Activated CD8-positive, alpha-beta T cell treated with anti-CD3 and anti-CD28 coated beads for 36 hours (primary cell): ENCODE measurements at regions not wholly inside any gene's neighbourhood (a gene's known extent, or its start where the extent isn't known, plus 50 kb on each side); places are given as distances from the start of the nearest gene placed in this dataset.

ENCODE experiments used
- ATAC-seq: fragments of 200-7000 bp; cut with Tn5 transposase; one replicate; pipeline ENCODE4 v1.10.0; 2021; ENCODE audit warnings: mild to moderate bottlenecking, moderate library complexity
- CTCF ChIA-PET: fragments of 350-600 bp; sonication (Branson Sonifier 250); formaldehyde crosslinking; loops from one replicate; lab custom pipeline; 2021; ENCODE audit warnings: antibody characterized with exemption; lab: Charles Lee
- POLR2A ChIA-PET: fragments of 350-600 bp; sonication (Branson Sonifier 250); formaldehyde crosslinking; loops from one replicate; lab custom pipeline; 2021; ENCODE audit warnings: antibody characterized with exemption; lab: Charles Lee
- DNase-seq: peaks from one replicate; pipeline ENCODE4 v3.0.0-alpha.2; 2020
- H3K27ac Mint-ChIP-seq: one replicate; pipeline ENCODE4 v1.8.0; 2021; ENCODE audit warnings: mild to moderate bottlenecking, mixed read lengths
- H3K27me3 Mint-ChIP-seq: one replicate; pipeline ENCODE4 v1.8.0; 2021; ENCODE audit warnings: mixed read lengths
- H3K36me3 Mint-ChIP-seq: one replicate; pipeline ENCODE4 v1.8.0; 2021; ENCODE audit warnings: low read depth, mixed read lengths
- H3K4me1 Mint-ChIP-seq: one replicate; pipeline ENCODE4 v1.8.0; 2021; ENCODE audit warnings: low read depth, mixed read lengths
- H3K4me3 Mint-ChIP-seq: one replicate; pipeline ENCODE4 v1.8.0; 2021; ENCODE audit warnings: mild to moderate bottlenecking, moderate library complexity, mixed read lengths
- H3K9me3 Mint-ChIP-seq: one replicate; pipeline ENCODE4 v1.8.0; 2021; ENCODE audit warnings: mixed read lengths
- CTCF ChIP-seq: fragments of 200-600 bp; IDR thresholded peaks from one replicate; pipeline ENCODE4 v1.8.0; 2022; ENCODE audit warnings: antibody characterized with exemption, mild to moderate bottlenecking
- intact Hi-C: fragments of 100-400 bp; cut with micrococcal nuclease; formaldehyde crosslinking; loops from one replicate; pipeline ENCODE4 v1.10.0; 2022

DNA sequence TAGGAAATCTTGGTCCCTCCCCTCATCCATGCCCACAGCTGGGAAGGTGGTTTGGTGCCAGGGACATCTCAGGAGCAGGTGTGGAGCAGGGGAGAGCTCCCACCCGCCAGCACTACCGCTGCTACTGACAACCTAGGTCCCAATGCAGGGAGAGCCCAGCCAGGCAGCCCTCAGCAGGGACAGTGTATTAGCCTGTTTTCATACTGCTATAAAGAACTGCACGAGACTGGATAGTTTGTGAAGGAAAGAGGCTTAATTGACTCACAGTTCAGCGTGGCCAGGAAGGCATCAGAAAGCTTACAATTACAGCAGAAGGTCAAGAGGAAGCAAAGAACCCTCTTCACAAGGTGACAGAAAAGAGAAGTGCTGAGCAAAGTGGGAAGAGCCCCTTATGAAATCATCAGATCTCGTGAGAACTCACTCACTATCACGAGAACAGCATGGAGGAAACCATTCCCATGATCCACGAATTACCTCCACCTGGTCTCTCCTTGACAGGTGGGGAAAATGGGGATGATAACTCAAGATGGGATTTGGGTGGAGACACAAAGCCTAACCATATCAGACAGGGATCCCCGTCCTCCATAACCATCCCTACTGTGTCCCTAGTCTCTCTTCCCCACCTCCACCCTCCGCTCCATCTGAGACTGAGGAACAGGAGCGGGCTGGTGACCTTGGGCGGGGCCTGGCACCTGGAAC is 218.6 kb downstream of the TBC1D2B start:
- Mint-ChIP-seq H3K36me3 (no peaks in the 10 kb centered on the region), H3K27me3 (no peaks in the 10 kb centered on the region), H3K9me3 (no peaks in the 10 kb centered on the region), H3K4me3 (no peak overlapping the region), H3K4me1 (no peaks in the 10 kb centered on the region), H3K27ac (no peak overlapping the region)
- intact Hi-C loops = no loop called here
- POLR2A ChIA-PET = no interaction called here
- no peak for DNase-seq
- no peak for TF ChIP-seq CTCF
- CTCF ChIA-PET = no interaction called here
- ATAC-seq = no peak

- POLR2A ChIA-PET = no interaction called here
- TF ChIP-seq CTCF = no peak
- Mint-ChIP-seq H3K27me3 (no peaks in the 10 kb centered on the region), H3K36me3 (no peaks in the 10 kb centered on the region), H3K9me3 (no peaks in the 10 kb centered on the region), H3K4me3 (no peak overlapping the region), H3K4me1 (no peaks in the 10 kb centered on the region), H3K27ac (no peak overlapping the region)
- intact Hi-C loops = no loop called here
- CTCF ChIA-PET = interaction anchor here (1.6 to 1.7 kb wide), 2 partner anchors 11 to 18 kb away, joined by 4 to 5 read pairs; no protein-coding TSS in a partner anchor
- ATAC-seq = no peak
- no peak for DNase-seq
Observed at GRCh38 chr15:77857419-77857818, 220.1 kb downstream of the TBC1D2B start.

GRCh38 chr15:77856705-77857346 is 220.7 kb downstream of the TBC1D2B start:
- no peak for DNase-seq
- H3K4me1 Mint-ChIP-seq = no peaks in the 10 kb centered on the region
- ChIA-PET POLR2A (no interaction called here), CTCF (interaction anchor here (1.6 to 1.7 kb wide), 2 partner anchors 10 to 18 kb away, joined by 4 to 5 read pairs; no protein-coding TSS in a partner anchor)
- H3K4me3 Mint-ChIP-seq = no peak overlapping the region
- ATAC-seq = no peak
- no peak overlapping the region for H3K27ac Mint-ChIP-seq
- H3K27me3 Mint-ChIP-seq = no peaks in the 10 kb centered on the region
- no peaks in the 10 kb centered on the region for H3K9me3 Mint-ChIP-seq
- TF ChIP-seq CTCF = no peak
- intact Hi-C loops = no loop called here
- no peaks in the 10 kb centered on the region for H3K36me3 Mint-ChIP-seq

DNA sequence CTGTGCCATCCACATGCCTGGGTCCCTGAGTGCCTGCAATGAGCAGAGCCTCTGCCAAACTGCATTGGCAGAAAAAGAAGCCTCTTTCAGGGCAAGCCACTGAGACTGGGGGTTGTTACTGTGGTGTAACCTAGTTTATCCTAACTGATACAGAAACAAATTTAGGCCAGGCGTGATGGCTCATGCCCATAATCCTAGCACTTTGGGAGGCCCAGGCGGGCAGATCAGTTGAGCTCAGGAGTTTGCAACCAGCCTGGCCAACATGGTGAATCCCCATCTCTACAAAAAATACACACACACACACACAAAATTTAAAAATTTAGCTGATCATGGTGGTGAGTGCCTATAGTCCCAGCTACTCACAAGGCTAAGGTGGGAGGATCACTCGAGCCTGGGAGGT is 221.6 kb downstream of the TBC1D2B start:
- ChIA-PET POLR2A (no interaction called here), CTCF (interaction anchor here (1.7 kb wide), 1 partner anchor 19 kb away, joined by 4 read pairs; no protein-coding TSS in a partner anchor)
- peaks cover 1% of the 10 kb centered on the region for H3K27me3 Mint-ChIP-seq
- H3K9me3 Mint-ChIP-seq = no peaks in the 10 kb centered on the region
- ATAC-seq (no peak), DNase-seq (no peak)
- H3K27ac Mint-ChIP-seq = no peak overlapping the region
- no peaks in the 10 kb centered on the region for H3K36me3 Mint-ChIP-seq
- intact Hi-C loops = no loop called here
- H3K4me1 Mint-ChIP-seq = no peaks in the 10 kb centered on the region
- no peak overlapping the region for H3K4me3 Mint-ChIP-seq
- TF ChIP-seq CTCF = no peak

- intact Hi-C loops = no loop called here
- CTCF ChIA-PET = interaction anchor here (0.9 kb wide), 1 partner anchor 237 kb away, joined by 3 read pairs; no protein-coding TSS in a partner anchor
- no peak for ATAC-seq
- Mint-ChIP-seq H3K4me1 (no peaks in the 10 kb centered on the region), H3K27me3 (peaks cover 1% of the 10 kb centered on the region), H3K36me3 (no peaks in the 10 kb centered on the region), H3K27ac (no peak overlapping the region), H3K4me3 (no peak overlapping the region), H3K9me3 (peaks cover 1% of the 10 kb centered on the region)
- TF ChIP-seq CTCF = no peak
- DNase-seq = no peak
- POLR2A ChIA-PET = no interaction called here
Observed at GRCh38 chr15:77854980-77855379, 222.3 kb upstream of the LINGO1 start.
